ENCODE measurements at regions not wholly inside any gene's neighbourhood (a gene's known extent, or its start where the extent isn't known, plus 50 kb on each side); places are given as distances from the start of the nearest gene placed in this dataset.

DNA sequence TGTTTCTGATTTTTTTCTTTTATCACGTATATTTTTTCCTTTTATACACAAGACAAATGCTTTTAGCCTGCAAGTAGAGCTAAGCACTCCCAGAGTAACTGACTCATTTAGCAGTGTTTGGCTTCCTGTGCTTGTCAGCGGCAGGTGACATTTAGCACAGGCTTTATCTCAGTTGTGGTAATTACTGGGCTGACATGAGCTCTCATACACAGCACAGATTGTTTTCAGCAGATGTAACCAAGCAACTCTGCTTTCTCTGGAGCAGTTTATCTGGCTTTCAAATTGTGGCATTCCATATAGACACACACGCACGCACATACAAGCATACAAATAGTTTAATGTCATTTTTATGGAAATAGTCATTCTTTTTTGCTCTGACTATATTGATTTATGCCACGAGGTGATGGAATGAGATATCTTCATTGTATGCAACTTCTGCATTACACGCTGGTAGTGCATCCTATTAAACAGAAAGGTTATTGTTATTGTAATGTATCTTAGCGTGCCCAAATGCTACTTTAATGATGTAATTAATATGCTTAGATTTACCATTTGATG is 379.0 kb upstream of the GRAMD2B start:
- H3K9me3 Mint-ChIP-seq = peaks cover under 1 to 1% of the 10 kb centered on the region in 2 donors
- Histone ChIP-seq H3K9me3 (ENCODE audit: control insufficient read depth, insufficient read depth, low read length) (peaks cover 2% of the 10 kb centered on the region), H3K36me3 (ENCODE audit: control insufficient read depth, insufficient read depth, low read length) (no peaks in the 10 kb centered on the region), H3K4me3 (ENCODE audit: low read length) (no peak overlapping the region), H3K27ac (ENCODE audit: low read length) (no peak overlapping the region), H3K27me3 (ENCODE audit: control insufficient read depth, insufficient read depth, low read length) (no peaks in the 10 kb centered on the region), H3K4me1 (ENCODE audit: control insufficient read depth, insufficient read depth, low read length) (no peaks in the 10 kb centered on the region)
- ATAC-seq (no peak), DNase-seq (no peak)
- TF ChIP-seq, protein P1, sequence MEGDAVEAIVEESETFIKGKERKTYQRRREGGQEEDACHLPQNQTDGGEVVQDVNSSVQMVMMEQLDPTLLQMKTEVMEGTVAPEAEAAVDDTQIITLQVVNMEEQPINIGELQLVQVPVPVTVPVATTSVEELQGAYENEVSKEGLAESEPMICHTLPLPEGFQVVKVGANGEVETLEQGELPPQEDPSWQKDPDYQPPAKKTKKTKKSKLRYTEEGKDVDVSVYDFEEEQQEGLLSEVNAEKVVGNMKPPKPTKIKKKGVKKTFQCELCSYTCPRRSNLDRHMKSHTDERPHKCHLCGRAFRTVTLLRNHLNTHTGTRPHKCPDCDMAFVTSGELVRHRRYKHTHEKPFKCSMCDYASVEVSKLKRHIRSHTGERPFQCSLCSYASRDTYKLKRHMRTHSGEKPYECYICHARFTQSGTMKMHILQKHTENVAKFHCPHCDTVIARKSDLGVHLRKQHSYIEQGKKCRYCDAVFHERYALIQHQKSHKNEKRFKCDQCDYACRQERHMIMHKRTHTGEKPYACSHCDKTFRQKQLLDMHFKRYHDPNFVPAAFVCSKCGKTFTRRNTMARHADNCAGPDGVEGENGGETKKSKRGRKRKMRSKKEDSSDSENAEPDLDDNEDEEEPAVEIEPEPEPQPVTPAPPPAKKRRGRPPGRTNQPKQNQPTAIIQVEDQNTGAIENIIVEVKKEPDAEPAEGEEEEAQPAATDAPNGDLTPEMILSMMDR (IDR thresholded peaks at IDR 0.05) = no peak
- 73% methylated on average over 6 of the region's 7 CpGs for WGBS (ENCODE audit: insufficient coverage)
- intact Hi-C loops (cut with micrococcal nuclease) = no loop called here
- H3K27ac Mint-ChIP-seq = no peak overlapping the region
- H3K27me3 Mint-ChIP-seq (ENCODE audit: low read depth in 2 of 2) = no peaks in the 10 kb centered on the region
- H3K36me3 Mint-ChIP-seq = no peaks in the 10 kb centered on the region
- no peaks in the 10 kb centered on the region for H3K4me1 Mint-ChIP-seq
- H3K4me3 Mint-ChIP-seq = no peak overlapping the region

DNA sequence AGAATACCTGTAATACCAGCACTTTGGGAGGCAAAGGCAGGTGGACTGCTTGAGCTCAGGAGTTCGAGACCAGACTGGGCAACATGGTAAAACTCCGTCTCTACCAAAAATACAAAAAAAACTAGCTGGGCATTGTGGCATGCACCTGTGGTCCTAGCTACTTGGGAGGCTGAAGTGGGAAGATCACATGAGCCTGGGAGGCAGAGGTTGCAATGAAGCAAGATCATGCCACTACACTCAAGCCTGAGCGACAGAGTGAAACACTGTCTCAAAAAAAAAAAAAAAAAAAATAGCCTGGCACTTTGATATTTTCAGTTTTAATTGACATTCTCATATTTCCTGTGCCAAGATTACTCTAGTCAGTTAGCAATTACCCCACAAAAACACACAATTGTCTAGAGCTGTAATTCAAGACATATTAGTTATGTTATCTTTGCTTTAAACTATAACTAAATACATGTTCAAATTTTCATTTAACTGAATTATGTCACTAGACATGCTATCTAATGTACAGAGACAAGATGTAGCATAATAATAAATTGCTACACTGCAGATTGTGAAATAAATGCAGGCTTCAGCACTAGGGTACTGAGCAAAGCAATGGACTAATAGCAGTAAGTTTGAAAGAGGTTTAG is 378.2 kb upstream of the GRAMD2B start:
- DNase-seq (no peak), ATAC-seq (no peak)
- no peaks in the 10 kb centered on the region for H3K36me3 Mint-ChIP-seq
- Histone ChIP-seq H3K9me3 (ENCODE audit: control insufficient read depth, insufficient read depth, low read length) (peaks cover 2% of the 10 kb centered on the region), H3K4me1 (ENCODE audit: control insufficient read depth, insufficient read depth, low read length) (no peaks in the 10 kb centered on the region), H3K36me3 (ENCODE audit: control insufficient read depth, insufficient read depth, low read length) (no peaks in the 10 kb centered on the region), H3K27ac (ENCODE audit: low read length) (no peak overlapping the region), H3K4me3 (ENCODE audit: low read length) (no peak overlapping the region), H3K27me3 (ENCODE audit: control insufficient read depth, insufficient read depth, low read length) (no peaks in the 10 kb centered on the region)
- intact Hi-C loops (cut with micrococcal nuclease) = no loop called here
- no peak overlapping the region for H3K27ac Mint-ChIP-seq
- 81% methylated on average over 3 of the region's 3 CpGs for WGBS (ENCODE audit: insufficient coverage)
- TF ChIP-seq, protein P1 (IDR thresholded peaks at IDR 0.05) = no peak
- H3K27me3 Mint-ChIP-seq (ENCODE audit: low read depth in 2 of 2) = no peaks in the 10 kb centered on the region
- no peaks in the 10 kb centered on the region for H3K4me1 Mint-ChIP-seq
- H3K9me3 Mint-ChIP-seq = peaks cover 3 to 4% of the 10 kb centered on the region in 2 donors
- no peak overlapping the region for H3K4me3 Mint-ChIP-seq

DNA sequence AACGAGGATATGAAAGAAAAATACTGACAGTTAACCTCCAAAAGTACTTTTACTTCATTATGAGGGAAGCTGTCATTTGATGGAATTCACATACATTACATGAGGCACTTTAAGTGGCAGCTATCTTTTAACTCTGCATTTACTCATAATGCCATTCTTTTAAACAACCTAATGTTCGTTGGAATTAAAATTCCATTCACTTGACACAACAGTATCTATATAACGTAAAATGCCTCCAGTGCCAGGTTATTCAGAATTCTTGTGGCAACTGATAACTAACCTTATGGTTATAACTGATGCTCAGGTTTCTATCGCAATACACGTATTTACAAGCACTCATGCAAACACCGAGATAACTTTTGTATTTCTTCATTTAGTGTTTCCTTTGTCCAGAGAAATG is 376.9 kb upstream of the GRAMD2B start:
- peaks cover 3 to 4% of the 10 kb centered on the region in 2 donors for H3K9me3 Mint-ChIP-seq
- H3K4me1 Mint-ChIP-seq = no peaks in the 10 kb centered on the region
- no peak overlapping the region for H3K27ac Mint-ChIP-seq
- H3K36me3 ChIP-seq (ENCODE audit: control insufficient read depth, insufficient read depth, low read length) = no peaks in the 10 kb centered on the region
- peaks cover 2% of the 10 kb centered on the region for H3K9me3 ChIP-seq (ENCODE audit: control insufficient read depth, insufficient read depth, low read length)
- H3K4me3 Mint-ChIP-seq = no peak overlapping the region
- 72% methylated on average over 5 of the region's 6 CpGs for WGBS (ENCODE audit: insufficient coverage)
- no peaks in the 10 kb centered on the region for H3K27me3 Mint-ChIP-seq (ENCODE audit: low read depth in 2 of 2)
- DNase-seq = no peak
- no peak for ATAC-seq
- H3K36me3 Mint-ChIP-seq = no peaks in the 10 kb centered on the region
- TF ChIP-seq, protein P1 (IDR thresholded peaks at IDR 0.05) = no peak
- H3K4me3 ChIP-seq (ENCODE audit: low read length) = no peak overlapping the region
- no peaks in the 10 kb centered on the region for H3K27me3 ChIP-seq (ENCODE audit: control insufficient read depth, insufficient read depth, low read length)
- H3K27ac ChIP-seq (ENCODE audit: low read length) = no peak overlapping the region
- intact Hi-C loops (cut with micrococcal nuclease) = no loop called here
- no peaks in the 10 kb centered on the region for H3K4me1 ChIP-seq (ENCODE audit: control insufficient read depth, insufficient read depth, low read length)

Data from natural killer cell (primary cell).